Fibroblast of lung (primary cell): ENCODE measurements at regions not wholly inside any gene's neighbourhood (a gene's known extent, or its start where the extent isn't known, plus 50 kb on each side); places are given as distances from the start of the nearest gene placed in this dataset.

ENCODE experiments used
- DNase-seq, 2 donors: peaks; one replicate each; pipeline versions ENCODE4 v3.0.0 to v3.0.0-alpha.2; 2010; ENCODE audit warnings: low read depth in 2 of 2
- H2AFZ ChIP-seq: 2 replicates; pipeline ENCODE4 v1.5.1; 2012; ENCODE audit warnings: low read length, control low read depth, inconsistent platforms
- H3K27ac ChIP-seq: 2 replicates; pipeline ENCODE4 v1.5.1; 2011; ENCODE audit warnings: low read length, control low read depth; ENCODE audit not compliant: insufficient read depth
- H3K27me3 ChIP-seq: 2 replicates; pipeline ENCODE4 v1.5.1; 2011; ENCODE audit warnings: mild to moderate bottlenecking, low read length; ENCODE audit not compliant: control insufficient read depth, insufficient read depth
- H3K36me3 ChIP-seq: 2 replicates; pipeline ENCODE4 v1.5.1; 2011; ENCODE audit warnings: low read length; ENCODE audit not compliant: control insufficient read depth, insufficient read depth
- H3K4me1 ChIP-seq: 2 replicates; pipeline ENCODE4 v1.5.1; 2011; ENCODE audit warnings: low read length; ENCODE audit not compliant: control insufficient read depth, insufficient read depth; ENCODE audit errors: extremely low read depth
- H3K4me2 ChIP-seq: 2 replicates; pipeline ENCODE4 v1.5.1; 2011; ENCODE audit warnings: low read length, control low read depth; ENCODE audit not compliant: insufficient read depth; ENCODE audit errors: extremely low read depth
- H3K4me3 ChIP-seq, 4 experiments: fragments of 200-600 bp in 1 of 4; sonication (generic) in 1 of 4; replicated peaks in 1 of 4; 2 replicates each; pipeline ENCODE4 v1.5.1; 2011 to 2016; ENCODE audit warnings: low read length in 4 of 4, low read depth in 3 of 4, mild to moderate bottlenecking in 3 of 4, control low read depth in 2 of 4, inconsistent platforms in 1 of 4, mixed read lengths in 1 of 4; ENCODE audit not compliant: insufficient read depth in 1 of 4; ENCODE audit errors: control extremely low read depth in 1 of 4
- H3K79me2 ChIP-seq: 2 replicates; pipeline ENCODE4 v1.5.1; 2012; ENCODE audit warnings: mild to moderate bottlenecking, low read length, inconsistent platforms; ENCODE audit not compliant: control insufficient read depth, insufficient read depth
- H3K9ac ChIP-seq: 2 replicates; pipeline ENCODE4 v1.5.1; 2011; ENCODE audit warnings: mild to moderate bottlenecking, low read length, control low read depth; ENCODE audit not compliant: insufficient read depth
- H3K9me3 ChIP-seq: 2 replicates; pipeline ENCODE4 v1.5.1; 2012; ENCODE audit warnings: low read depth, low read length; ENCODE audit not compliant: control insufficient read depth, insufficient read depth
- H4K20me1 ChIP-seq: 2 replicates; pipeline ENCODE4 v1.5.1; 2011; ENCODE audit warnings: low read length; ENCODE audit not compliant: control insufficient read depth, insufficient read depth; ENCODE audit errors: extremely low read depth
- CTCF ChIP-seq, 2 donors: IDR thresholded peaks in 1 of 2; conservative IDR thresholded peaks in 1 of 2; 1 replicate in 1 of 2; 2 replicates in 1 of 2; pipeline ENCODE4 v1.5.1; 2011 to 2012; ENCODE audit warnings: low read length in 2 of 2, control low read depth in 1 of 2, inconsistent platforms in 1 of 2, low read depth in 1 of 2, mild to moderate bottlenecking in 1 of 2
- EZH2 ChIP-seq: IDR thresholded peaks from 2 replicates; pipeline ENCODE4 v1.5.1; 2012; ENCODE audit warnings: low read length, control low read depth, mild to moderate bottlenecking; ENCODE audit errors: missing control alignments

- no peaks in the 10 kb centered on the region for H3K4me1 ChIP-seq
- H3K4me3 ChIP-seq, result no peak overlapping the region
- no peak overlapping the region for H3K9ac ChIP-seq
- no peaks in the 10 kb centered on the region for H3K36me3 ChIP-seq
- H3K79me2 ChIP-seq, result no peaks in the 10 kb centered on the region
- TF ChIP-seq EZH2, result no peak
- no peak for TF ChIP-seq CTCF (conservative IDR thresholded peaks at IDR 0.05 in 1 of 2, IDR thresholded peaks at IDR 0.05 in 1 of 2; ENCODE audit: low read depth in 1 of 2, low read length in 2 of 2)
- no peak overlapping the region for H3K4me2 ChIP-seq
- no peaks in the 10 kb centered on the region for H3K9me3 ChIP-seq
- no peak for DNase-seq
- no peaks in the 10 kb centered on the region for H3K27me3 ChIP-seq
- H3K27ac ChIP-seq, result no peak overlapping the region
- no peaks in the 10 kb centered on the region for H4K20me1 ChIP-seq
- no peak overlapping the region for H2AFZ ChIP-seq
Observed at GRCh38 chr16:35325936-35326335, 1866.5 kb downstream of the TP53TG3F start.

GRCh38 chr16:35339337-35339736 is 1879.9 kb downstream of the TP53TG3F start:
- Histone ChIP-seq H3K4me2 (no peak overlapping the region), H4K20me1 (no peaks in the 10 kb centered on the region), H3K4me1 (no peaks in the 10 kb centered on the region), H3K9me3 (no peaks in the 10 kb centered on the region), H3K4me3 (no peak overlapping the region), H3K27ac (no peak overlapping the region), H3K27me3 (no peaks in the 10 kb centered on the region), H3K79me2 (no peaks in the 10 kb centered on the region), H3K9ac (no peak overlapping the region), H2AFZ (no peak overlapping the region), H3K36me3 (no peaks in the 10 kb centered on the region)
- no peak for DNase-seq
- no peak for TF ChIP-seq EZH2
- no peak for TF ChIP-seq CTCF (conservative IDR thresholded peaks at IDR 0.05 in 1 of 2, IDR thresholded peaks at IDR 0.05 in 1 of 2; ENCODE audit: low read depth in 1 of 2, low read length in 2 of 2)

- H3K4me2 ChIP-seq, result no peak overlapping the region
- no peak overlapping the region for H3K27ac ChIP-seq
- H3K36me3 ChIP-seq, result no peaks in the 10 kb centered on the region
- H3K27me3 ChIP-seq, result no peaks in the 10 kb centered on the region
- no peaks in the 10 kb centered on the region for H4K20me1 ChIP-seq
- H3K4me1 ChIP-seq, result no peaks in the 10 kb centered on the region
- H2AFZ ChIP-seq, result no peak overlapping the region
- no peak overlapping the region for H3K9ac ChIP-seq
- no peaks in the 10 kb centered on the region for H3K9me3 ChIP-seq
- DNase-seq, result no peak
- H3K79me2 ChIP-seq, result no peaks in the 10 kb centered on the region
- no peak for TF ChIP-seq EZH2
- TF ChIP-seq CTCF (conservative IDR thresholded peaks at IDR 0.05 in 1 of 2, IDR thresholded peaks at IDR 0.05 in 1 of 2; ENCODE audit: low read depth in 1 of 2, low read length in 2 of 2), result no peak
- no peak overlapping the region for H3K4me3 ChIP-seq
Observed at GRCh38 chr16:35342012-35342411, 1882.6 kb downstream of the TP53TG3F start.
